ENCODE measurements at regions not wholly inside any gene's neighbourhood (a gene's known extent, or its start where the extent isn't known, plus 50 kb on each side); places are given as distances from the start of the nearest gene placed in this dataset.

- DNase-seq (ENCODE audit: low spot score): no peak
- no peak for TF ChIP-seq CTCF (IDR thresholded peaks at IDR 0.05; ENCODE audit: unreplicated experiment)
- H3K36me3 Mint-ChIP-seq (ENCODE audit: low read depth, unreplicated experiment): no peaks in the 10 kb centered on the region
- H3K9me3 Mint-ChIP-seq (ENCODE audit: unreplicated experiment): peaks cover 9% of the 10 kb centered on the region
- peaks cover 3% of the 10 kb centered on the region for H3K4me1 Mint-ChIP-seq (ENCODE audit: unreplicated experiment)
- no peak overlapping the region for H3K4me3 Mint-ChIP-seq (ENCODE audit: unreplicated experiment)
- H3K27ac Mint-ChIP-seq (ENCODE audit: unreplicated experiment): no peak overlapping the region
- peaks cover 3% of the 10 kb centered on the region for H3K27me3 Mint-ChIP-seq (ENCODE audit: unreplicated experiment)
These were observed 373.1 kb downstream of the TMEM114 start for GRCh38 chr16:8217201-8217600.

GRCh38 chr16:8204769-8205168 lies 385.5 kb downstream of the TMEM114 start:
- peaks cover 5% of the 10 kb centered on the region for H3K36me3 Mint-ChIP-seq (ENCODE audit: low read depth, unreplicated experiment)
- no peak overlapping the region for H3K27ac Mint-ChIP-seq (ENCODE audit: unreplicated experiment)
- H3K4me1 Mint-ChIP-seq (ENCODE audit: unreplicated experiment): no peaks in the 10 kb centered on the region
- no peak for TF ChIP-seq CTCF (IDR thresholded peaks at IDR 0.05; ENCODE audit: unreplicated experiment)
- peaks cover 6% of the 10 kb centered on the region for H3K9me3 Mint-ChIP-seq (ENCODE audit: unreplicated experiment)
- H3K27me3 Mint-ChIP-seq (ENCODE audit: unreplicated experiment): no peaks in the 10 kb centered on the region
- no peak for DNase-seq (ENCODE audit: low spot score)
- no peak overlapping the region for H3K4me3 Mint-ChIP-seq (ENCODE audit: unreplicated experiment)

- no peaks in the 10 kb centered on the region for H3K4me1 Mint-ChIP-seq (ENCODE audit: unreplicated experiment)
- no peaks in the 10 kb centered on the region for H3K27me3 Mint-ChIP-seq (ENCODE audit: unreplicated experiment)
- no peak for DNase-seq (ENCODE audit: low spot score)
- peaks cover 5% of the 10 kb centered on the region for H3K36me3 Mint-ChIP-seq (ENCODE audit: low read depth, unreplicated experiment)
- H3K27ac Mint-ChIP-seq (ENCODE audit: unreplicated experiment): no peak overlapping the region
- H3K9me3 Mint-ChIP-seq (ENCODE audit: unreplicated experiment): peaks cover 6% of the 10 kb centered on the region
- no peak for TF ChIP-seq CTCF (IDR thresholded peaks at IDR 0.05; ENCODE audit: unreplicated experiment)
- no peak overlapping the region for H3K4me3 Mint-ChIP-seq (ENCODE audit: unreplicated experiment)
These were observed 386.2 kb downstream of the TMEM114 start for GRCh38 chr16:8204096-8204495.

- Mint-ChIP-seq H3K27ac (ENCODE audit: unreplicated experiment) (no peak overlapping the region), H3K4me3 (ENCODE audit: unreplicated experiment) (no peak overlapping the region), H3K36me3 (ENCODE audit: low read depth, unreplicated experiment) (peaks cover 5% of the 10 kb centered on the region), H3K9me3 (ENCODE audit: unreplicated experiment) (peaks cover 6% of the 10 kb centered on the region), H3K27me3 (ENCODE audit: unreplicated experiment) (no peaks in the 10 kb centered on the region), H3K4me1 (ENCODE audit: unreplicated experiment) (no peaks in the 10 kb centered on the region)
- no peak for TF ChIP-seq CTCF (IDR thresholded peaks at IDR 0.05; ENCODE audit: unreplicated experiment)
- DNase-seq (ENCODE audit: low spot score): no peak
These were observed 387.2 kb downstream of the TMEM114 start for GRCh38 chr16:8203101-8203500.

GRCh38 chr16:8200839-8201238 lies 389.5 kb downstream of the TMEM114 start:
- no peak for DNase-seq (ENCODE audit: low spot score)
- H3K27me3 Mint-ChIP-seq (ENCODE audit: unreplicated experiment): no peaks in the 10 kb centered on the region
- no peak overlapping the region for H3K27ac Mint-ChIP-seq (ENCODE audit: unreplicated experiment)
- peaks cover 6% of the 10 kb centered on the region for H3K9me3 Mint-ChIP-seq (ENCODE audit: unreplicated experiment)
- no peaks in the 10 kb centered on the region for H3K4me1 Mint-ChIP-seq (ENCODE audit: unreplicated experiment)
- H3K36me3 Mint-ChIP-seq (ENCODE audit: low read depth, unreplicated experiment): peaks cover 5% of the 10 kb centered on the region
- no peak for TF ChIP-seq CTCF (IDR thresholded peaks at IDR 0.05; ENCODE audit: unreplicated experiment)
- H3K4me3 Mint-ChIP-seq (ENCODE audit: unreplicated experiment): no peak overlapping the region

Data from endothelial cell (in vitro differentiated cells).